Activated CD8-positive, alpha-beta memory T cell treated with anti-CD3 and anti-CD28 coated beads, Interleukin-2, amount 50 U/mL, for 24 hours (primary cell): ENCODE measurements at regions not wholly inside any gene's neighbourhood (a gene's known extent, or its start where the extent isn't known, plus 50 kb on each side); places are given as distances from the start of the nearest gene placed in this dataset.

Experiments used
- DNase-seq: peaks from one replicate; pipeline ENCODE4 v3.0.0-alpha.2; 2020; ENCODE audit errors: extremely low read depth

- DNase-seq, result no peak
Observed at GRCh38 chr4:189237340-189237739, 703.3 kb upstream of the FRG1 start.

GRCh38 chr4:189255636-189256035, 685.0 kb upstream of the FRG1 start:
- no peak for DNase-seq

- DNase-seq, result no peak
Observed at GRCh38 chr4:189261475-189261874, 679.2 kb upstream of the FRG1 start.

GRCh38 chr4:189265515-189265914, 675.2 kb upstream of the FRG1 start:
- no peak for DNase-seq

GRCh38 chr4:189267312-189267965, 673.2 kb upstream of the FRG1 start:
- no peak for DNase-seq

- no peak for DNase-seq
Observed at GRCh38 chr4:189278597-189279165, 662.0 kb upstream of the FRG1 start.

GRCh38 chr4:189279188-189279587, 661.5 kb upstream of the FRG1 start:
- no peak for DNase-seq

- DNase-seq, result no peak
Observed at GRCh38 chr4:189285377-189285776, 655.3 kb upstream of the FRG1 start.

- no peak for DNase-seq
Observed at GRCh38 chr4:189291939-189292338, 648.7 kb upstream of the FRG1 start.

- DNase-seq, result no peak
Observed at GRCh38 chr4:189293459-189293858, 647.2 kb upstream of the FRG1 start.

GRCh38 chr4:189294574-189294973, 646.1 kb upstream of the FRG1 start:
- DNase-seq, result no peak

- no peak for DNase-seq
Observed at GRCh38 chr4:189299706-189300105, 641.0 kb upstream of the FRG1 start.

- no peak for DNase-seq
Observed at GRCh38 chr4:189301692-189302091, 639.0 kb upstream of the FRG1 start.

GRCh38 chr4:189302719-189303118, 638.0 kb upstream of the FRG1 start:
- DNase-seq, result no peak

- no peak for DNase-seq
Observed at GRCh38 chr4:189304167-189304566, 636.5 kb upstream of the FRG1 start.

- no peak for DNase-seq
Observed at GRCh38 chr4:189304809-189305208, 635.9 kb upstream of the FRG1 start.

GRCh38 chr4:189305500-189305899, 635.2 kb upstream of the FRG1 start:
- no peak for DNase-seq

- DNase-seq, result no peak
Observed at GRCh38 chr4:189311251-189311650, 629.4 kb upstream of the FRG1 start.

GRCh38 chr4:189313064-189313463, 627.6 kb upstream of the FRG1 start:
- DNase-seq, result no peak

- DNase-seq, result no peak
Observed at GRCh38 chr4:189313861-189314513, 626.7 kb upstream of the FRG1 start.

GRCh38 chr4:189322426-189322825, 618.2 kb upstream of the FRG1 start:
- DNase-seq, result no peak

- no peak for DNase-seq
Observed at GRCh38 chr4:189341881-189342280, 598.8 kb upstream of the FRG1 start.

- DNase-seq, result no peak
Observed at GRCh38 chr4:189355590-189355989, 585.1 kb upstream of the FRG1 start.
